HG03108 (cell line): ENCODE measurements at regions not wholly inside any gene's neighbourhood (a gene's known extent, or its start where the extent isn't known, plus 50 kb on each side); places are given as distances from the start of the nearest gene placed in this dataset.

Experiments
- ATAC-seq: cut with Tn5 transposase; IDR thresholded peaks from one replicate; pipeline ENCODE4 v1.9.1; 2021; ENCODE audit warnings: moderate library complexity; ENCODE audit not compliant: unreplicated experiment

DNA sequence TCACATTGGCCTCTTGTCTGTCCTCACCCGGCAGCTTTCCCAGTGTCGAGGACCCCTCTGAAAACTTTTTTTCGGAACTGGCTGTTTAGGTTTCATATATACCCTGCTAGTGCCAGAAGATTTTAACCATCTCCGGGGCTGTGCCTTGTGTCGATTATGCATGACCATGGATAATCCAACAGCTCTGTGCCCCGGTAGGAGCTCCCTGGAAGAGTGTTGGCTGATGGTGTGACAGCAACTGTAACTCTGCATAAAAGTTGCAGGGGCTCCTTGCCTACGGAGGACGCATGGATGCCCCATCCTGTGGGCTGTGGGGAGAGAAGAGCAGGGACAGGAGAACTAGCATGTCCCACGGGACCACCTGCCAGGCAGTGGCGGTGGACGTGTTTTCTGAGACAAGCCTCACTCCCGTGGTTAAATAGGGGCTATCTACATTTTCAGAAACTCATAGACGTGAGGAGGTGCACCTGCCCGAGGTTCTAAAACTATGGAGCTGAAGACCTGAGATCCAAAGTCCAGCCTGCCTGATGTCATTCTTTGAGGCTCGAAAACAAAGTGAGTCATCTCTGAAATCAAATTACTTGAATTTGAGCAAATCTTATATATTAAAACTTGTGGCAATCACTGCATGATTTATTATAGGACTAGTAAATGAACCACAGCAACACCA is 437.2 kb upstream of the HS6ST1 start:
- ATAC-seq: no peak

DNA sequence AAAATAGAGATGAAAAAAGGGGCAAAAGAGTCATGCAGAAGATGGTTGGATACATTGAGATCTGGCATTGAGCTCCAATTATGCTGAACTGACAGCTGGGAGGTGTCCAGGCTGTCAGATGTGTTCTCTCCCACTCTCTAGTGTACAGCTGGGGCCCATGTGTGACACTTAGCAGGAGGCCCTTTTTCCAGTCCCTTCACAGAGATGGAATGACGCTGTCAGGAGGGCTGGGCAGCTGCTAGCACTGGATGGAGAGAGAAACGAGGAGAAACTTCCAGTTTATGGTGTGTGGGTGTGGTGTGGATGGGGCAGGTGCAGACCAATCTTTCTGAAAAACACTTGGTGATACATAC is 437.7 kb upstream of the HS6ST1 start:
- no peak for ATAC-seq

DNA sequence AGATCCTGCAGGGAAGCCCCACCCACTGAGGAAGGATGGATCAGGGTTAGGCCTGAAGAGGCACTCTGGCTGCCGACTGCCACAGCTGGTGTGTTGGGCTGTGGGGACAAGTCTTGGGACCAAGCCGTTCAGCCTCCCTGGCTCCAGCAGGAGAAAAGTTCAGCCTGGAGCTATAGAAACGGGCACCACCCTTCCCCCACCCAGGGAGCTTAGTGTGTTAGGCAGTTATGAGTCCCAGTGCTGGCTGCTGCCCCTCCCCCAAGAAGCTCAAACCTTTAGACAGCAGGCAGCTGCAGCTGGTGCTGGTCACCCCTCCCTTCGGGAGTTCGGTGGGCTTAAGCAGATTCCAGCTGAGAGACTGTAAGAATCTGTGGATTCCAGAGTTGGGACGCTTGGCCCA is 447.1 kb upstream of the HS6ST1 start:
- ATAC-seq: no peak

DNA sequence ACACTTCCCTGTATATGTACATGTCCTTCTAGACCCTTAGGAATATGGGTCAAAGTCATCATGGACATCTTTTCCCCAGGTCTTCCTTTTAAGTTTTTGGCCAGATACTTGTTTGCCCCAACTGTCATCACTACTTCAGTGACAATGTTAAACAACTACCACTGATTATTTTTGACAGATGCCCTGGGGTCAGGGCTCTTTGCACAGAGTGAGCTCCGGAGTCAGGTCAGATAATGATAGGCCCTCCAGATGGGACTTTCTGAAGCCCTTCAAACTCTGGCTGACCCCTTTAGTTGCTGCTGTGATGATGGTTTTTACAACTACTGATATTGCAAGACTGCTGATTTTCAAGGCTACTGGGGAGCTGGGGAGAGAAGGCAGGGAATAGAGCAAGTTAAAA is 449.4 kb upstream of the HS6ST1 start:
- no peak for ATAC-seq

DNA sequence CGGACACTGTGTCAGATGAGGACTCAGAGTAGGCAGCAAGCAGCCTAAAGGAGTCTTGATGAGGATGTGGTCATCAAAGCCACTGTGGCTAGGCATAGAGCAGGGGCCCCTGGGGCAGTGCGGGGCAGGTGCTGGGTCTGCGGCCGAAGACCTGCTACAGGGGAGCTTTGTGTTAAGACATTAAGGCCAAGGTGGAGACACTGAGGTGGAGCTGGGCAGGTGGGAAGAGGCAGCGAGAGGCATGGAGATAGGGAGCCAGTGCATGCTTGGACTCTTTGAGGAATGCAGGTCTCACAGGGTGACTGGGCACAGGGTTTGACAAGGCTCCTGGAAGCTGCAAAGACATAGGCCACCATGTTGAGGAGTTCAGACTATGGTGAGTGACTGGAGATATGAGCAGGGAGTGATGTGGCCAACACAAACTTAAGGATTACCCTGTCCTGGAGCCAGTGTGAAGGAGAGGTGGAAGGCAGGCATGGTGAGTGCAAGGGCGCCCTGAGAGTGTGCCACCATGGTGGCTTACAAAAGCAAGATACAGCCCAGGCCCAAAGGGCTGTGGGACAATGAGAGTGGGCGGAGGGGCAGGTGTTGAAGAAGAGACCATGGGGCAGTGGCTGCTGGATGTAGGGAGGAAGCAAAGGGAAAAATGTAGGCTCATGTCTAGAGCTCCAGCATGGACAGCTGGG is 450.9 kb upstream of the HS6ST1 start:
- no peak for ATAC-seq

DNA sequence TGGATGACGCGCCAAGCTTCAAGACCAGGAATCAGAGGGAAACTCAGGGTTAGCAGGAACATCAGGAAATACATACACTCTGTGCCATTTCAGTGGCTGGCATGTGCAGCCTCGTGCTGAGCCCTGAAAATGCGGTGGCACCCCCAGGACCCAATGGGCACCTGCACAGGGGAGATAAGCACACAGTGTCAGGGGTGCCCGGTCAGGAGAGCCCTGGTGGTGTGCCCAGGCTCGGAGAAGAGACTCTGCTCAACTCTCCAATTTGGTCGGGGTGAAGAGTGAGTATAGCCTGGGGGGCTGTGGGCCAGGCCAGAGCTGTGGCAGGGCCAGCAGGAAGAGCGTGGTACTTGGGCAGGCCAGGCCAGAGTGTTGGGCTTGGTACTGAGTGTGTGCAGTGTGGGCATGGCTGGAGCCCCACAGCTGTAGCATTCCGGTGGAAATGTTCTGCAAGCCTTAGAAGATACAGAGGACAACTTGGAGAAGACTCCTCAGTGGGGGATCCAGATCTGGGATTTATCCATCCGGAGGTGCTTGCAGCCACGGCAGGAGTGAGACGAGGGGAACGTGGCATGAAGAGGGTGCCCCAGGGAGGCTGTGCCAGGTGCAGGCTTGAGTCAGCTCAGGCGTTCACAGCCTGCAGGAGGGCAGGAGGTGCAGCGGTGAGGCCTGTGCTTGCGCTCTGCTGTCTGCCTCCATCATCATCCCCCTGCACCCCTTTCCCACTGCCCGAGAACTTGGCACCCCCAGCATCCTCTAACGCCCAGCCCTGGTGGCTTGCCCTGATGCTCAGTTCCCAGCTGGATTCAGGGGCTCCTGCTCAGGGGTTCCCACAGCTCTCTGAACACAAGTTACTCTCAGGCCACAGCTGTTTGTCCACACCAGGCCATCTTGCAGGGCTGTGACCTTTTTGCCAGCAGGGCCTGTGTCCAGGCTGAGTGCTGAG is 451.7 kb upstream of the HS6ST1 start:
- ATAC-seq: no peak

DNA sequence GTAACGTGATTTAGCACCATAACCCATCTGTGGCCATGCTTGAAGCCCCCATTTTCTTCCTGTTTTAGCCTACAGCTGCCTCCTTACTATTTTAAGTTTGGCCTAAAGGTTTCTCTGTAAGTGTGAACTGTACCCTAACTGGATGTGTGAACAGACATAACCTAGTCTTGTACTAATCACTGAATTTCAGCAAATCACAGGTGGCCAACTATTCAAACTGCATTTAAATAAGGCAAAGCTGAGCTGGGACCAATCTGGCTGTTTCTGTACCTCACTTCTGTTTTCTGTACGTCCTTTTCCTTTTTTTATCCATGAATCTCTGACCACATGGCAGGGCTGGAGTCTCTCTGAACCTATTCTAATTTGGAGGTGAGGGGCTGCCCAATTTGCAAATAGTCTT is 452.7 kb upstream of the HS6ST1 start:
- no peak for ATAC-seq

DNA sequence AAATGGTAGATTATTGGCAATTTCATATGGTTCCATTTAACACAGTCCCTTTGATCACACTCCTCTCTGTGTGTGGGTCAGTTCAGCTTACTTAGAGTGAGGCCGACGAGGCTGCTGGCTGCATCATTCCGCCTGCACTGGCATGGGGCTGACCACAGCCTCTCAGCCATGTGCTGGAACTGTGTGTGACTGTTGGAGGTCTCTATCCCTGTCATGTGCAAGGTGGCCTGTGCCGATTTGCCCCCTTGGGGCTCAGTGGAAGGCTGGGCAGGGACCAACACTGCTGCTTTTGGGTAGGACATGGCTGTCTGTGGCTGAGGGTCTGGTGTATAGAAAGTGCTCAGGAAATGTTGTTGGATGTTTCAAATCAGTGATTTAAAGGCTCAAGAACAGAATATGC is 454.0 kb upstream of the HS6ST1 start:
- ATAC-seq: no peak

DNA sequence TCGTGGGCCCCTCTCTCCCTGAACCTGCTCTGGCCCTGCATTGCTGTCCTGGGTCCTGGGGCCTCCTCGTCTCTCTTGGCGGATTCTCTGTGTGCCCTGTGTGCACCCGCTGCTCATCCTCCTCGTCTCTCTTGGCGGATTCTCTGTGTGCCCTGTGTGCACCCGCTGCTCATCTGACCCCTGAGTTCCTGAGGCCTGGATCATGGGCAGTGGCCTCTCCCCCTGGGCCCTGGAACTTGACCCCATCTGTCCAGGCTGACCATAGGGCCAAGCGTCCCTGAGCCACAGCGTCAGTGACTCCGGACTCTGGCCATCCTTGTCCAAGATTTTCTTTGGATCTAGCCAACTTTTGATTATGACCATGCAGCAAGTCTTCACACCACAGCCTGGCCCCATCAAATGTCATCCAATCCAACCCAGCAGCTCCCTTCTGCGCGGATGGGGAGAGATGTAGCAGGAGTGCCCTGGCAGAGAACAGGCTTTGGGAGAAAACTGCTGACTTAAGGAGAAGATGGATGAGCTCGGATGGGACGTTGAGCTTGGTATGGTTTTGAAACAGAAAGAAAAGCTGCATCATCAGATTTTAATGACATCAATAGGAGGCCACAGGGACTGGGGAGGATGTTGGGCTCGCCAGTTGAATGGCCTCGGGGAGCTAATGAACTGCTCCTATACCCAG is 455.1 kb upstream of the HS6ST1 start:
- no peak for ATAC-seq

DNA sequence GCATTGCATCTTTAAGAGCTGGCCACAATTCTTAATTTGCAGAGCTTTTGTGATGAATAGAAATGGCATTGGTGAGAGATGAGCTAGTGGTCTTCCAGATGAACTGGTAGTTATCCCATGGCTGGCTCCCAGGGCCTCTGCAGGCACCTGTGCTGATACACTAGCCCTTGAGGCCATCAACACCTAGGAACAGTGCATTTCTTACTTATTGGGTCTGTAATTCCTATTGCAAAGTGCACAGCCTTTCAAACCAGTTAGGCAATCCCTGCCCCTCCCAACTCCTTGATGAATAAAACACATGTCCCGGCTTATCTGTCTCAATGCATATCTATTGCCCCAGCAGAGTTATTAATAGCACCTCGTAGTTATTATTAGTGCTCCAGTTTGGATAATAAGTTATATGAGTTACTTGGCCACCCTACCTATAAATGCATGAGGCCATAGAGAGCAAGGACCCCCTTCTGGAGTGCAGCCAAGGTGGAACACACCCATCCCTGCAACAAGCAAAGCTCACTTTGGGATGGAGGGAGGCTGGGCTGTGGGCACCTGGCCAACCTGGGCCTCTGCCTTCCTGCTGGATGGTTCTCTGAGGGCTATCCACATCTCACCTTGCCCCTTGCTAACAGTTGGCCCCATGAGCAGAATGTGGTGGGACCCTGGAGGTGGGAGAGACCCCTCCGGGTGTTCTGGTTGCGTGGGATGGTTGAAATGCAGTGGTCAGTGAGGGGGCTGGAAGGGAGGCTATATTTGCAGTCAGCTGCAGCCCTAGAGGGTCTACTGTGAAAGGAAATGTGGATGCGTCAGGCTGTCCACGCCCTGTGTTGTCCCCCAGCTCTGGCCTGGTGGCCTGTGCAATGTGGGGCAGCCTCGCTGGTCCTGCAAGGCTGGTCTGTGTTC is 455.9 kb upstream of the HS6ST1 start:
- ATAC-seq: no peak

DNA sequence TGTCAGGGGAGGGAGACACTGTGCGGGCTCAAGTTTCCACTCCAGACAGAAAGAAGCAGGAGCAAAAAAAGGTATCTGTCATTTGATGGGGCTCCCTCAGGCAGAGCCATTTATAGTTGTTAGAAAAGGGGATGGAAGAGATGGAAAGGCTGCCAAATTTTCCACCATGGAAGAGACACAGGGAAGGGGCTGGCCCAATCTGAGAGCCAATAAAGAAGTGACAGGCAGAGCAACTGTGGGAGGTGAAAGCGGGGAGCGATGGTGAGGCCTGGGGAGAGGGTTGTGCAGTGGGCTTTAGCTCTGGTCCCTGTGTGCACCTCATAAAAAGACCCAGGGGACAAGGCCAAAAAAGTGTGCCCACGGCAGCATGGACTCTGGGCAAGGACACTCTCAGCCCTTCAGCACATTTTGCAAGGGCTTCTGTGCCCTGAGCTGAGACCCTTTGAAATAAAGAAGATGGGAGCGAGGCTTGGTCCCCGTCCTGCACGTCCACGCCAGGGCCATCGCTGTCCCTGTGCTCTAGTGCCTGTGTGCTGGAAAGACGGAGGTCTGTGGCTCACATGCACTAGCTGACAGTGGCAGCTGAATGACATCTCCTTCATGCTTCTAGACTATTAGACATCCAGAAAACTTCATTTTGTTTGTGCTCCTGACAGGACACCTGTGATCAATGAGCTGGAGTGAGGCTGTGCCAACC is 456.7 kb upstream of the HS6ST1 start:
- no peak for ATAC-seq

DNA sequence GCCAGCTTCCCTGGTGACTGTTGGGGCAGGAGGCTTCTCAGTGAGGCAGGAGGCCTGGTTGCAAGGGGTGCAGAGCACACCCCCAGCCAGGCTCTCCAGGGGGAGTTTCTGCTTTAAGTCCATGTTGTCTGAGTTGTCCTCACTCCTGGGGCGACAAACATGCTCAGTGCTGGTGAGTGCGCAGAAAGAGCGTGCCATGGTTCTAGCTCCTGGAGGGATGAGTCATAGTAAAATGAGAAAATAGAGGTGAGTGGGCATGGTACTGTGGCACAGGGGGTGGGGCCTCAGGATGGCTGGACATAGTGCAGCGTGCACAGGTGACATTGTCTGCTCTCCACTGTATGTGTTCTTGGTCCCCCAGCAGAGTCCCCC is 457.2 kb upstream of the HS6ST1 start:
- no peak for ATAC-seq

DNA sequence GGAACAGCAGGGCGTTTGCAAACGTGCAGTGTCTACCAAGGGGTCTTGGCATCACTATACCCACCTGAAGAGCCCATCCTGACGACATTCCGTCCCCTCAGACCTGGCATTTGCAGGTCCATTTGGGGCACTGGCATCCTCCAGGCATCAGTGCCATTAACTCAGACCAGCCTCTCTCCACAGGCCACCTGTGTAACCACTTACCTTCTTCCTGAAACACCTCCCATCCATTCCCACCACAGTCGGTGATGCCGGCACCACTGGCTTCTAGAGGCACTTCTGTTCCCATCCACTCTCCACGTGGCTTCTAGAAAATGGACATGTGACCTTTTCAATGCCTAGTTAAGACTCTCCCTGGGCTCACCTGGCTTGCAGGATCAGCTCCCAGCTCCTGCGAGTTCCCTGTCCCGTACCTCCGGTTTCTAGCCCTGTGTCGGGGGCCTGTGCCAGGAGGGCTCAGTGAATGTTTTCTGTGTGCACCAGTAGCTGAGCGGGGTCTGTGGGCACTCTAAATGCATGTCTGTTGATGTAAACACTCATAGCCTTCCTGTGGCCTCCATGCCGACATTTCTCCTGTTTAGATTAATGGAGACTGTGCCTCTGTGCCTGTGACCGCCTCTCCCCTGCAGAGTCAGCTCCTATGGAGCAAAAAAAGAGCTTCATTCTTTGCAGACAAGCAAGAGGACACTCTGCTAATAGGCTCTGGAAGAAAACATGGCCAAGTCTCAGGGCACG is 458.0 kb upstream of the HS6ST1 start:
- ATAC-seq: no peak

DNA sequence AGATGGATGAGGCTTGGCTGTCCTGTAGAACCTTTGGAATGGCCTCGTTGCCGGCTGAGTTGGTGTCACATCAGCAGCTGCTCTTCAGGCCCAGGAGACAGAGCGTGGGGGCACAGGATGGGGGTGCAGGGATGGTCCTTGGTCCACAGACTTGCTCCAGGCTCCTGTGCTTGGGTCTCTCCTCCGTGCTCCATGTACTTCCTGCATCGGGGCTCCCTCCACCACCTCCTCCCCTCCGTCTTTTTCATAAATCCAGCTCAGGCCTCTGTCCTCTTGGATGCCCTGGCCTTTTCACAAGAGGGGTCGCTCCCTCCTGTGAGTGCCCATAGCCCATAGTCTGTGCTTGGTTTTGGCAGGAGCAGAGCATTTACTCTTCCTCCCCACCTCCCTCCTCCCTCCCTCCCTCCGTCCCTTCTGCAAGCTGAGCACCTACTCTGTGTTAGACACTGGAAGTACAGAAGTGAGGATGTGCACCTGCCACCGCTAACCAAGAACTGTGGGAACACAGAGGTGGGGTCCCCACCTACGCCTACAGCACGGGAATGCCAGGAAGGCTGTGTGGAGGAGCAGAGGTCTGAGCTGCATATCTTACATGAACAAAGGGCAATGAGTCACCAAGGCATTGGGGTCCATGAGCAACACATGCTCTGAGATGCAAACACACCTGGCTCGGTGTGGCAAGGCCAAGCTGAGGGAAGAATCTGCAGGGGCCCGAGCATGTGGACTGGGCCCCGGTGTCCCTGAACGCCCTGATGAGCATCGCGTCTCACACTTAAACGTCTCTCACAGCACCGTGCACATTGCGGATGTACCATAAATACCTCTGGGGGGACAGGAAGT is 458.7 kb upstream of the HS6ST1 start:
- ATAC-seq: no peak

DNA sequence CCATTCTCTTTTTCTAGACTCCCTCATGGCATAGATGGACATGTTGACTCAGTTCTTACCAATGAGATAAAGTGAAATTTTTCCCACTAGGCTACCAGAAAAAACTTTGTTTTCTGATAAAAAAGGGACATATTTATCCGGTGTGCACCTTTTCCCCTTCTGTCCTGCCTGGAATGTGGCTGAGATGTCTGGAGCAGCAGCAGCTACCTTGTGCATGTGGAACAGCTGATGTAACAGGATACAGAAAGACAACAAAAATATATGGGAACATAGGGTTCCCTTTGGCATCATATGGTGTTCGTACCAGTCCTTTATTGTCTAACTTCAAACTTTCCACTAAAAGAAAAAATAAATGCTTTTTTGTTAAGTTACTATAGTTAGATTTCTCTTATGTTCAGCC is 460.2 kb upstream of the HS6ST1 start:
- ATAC-seq: no peak

DNA sequence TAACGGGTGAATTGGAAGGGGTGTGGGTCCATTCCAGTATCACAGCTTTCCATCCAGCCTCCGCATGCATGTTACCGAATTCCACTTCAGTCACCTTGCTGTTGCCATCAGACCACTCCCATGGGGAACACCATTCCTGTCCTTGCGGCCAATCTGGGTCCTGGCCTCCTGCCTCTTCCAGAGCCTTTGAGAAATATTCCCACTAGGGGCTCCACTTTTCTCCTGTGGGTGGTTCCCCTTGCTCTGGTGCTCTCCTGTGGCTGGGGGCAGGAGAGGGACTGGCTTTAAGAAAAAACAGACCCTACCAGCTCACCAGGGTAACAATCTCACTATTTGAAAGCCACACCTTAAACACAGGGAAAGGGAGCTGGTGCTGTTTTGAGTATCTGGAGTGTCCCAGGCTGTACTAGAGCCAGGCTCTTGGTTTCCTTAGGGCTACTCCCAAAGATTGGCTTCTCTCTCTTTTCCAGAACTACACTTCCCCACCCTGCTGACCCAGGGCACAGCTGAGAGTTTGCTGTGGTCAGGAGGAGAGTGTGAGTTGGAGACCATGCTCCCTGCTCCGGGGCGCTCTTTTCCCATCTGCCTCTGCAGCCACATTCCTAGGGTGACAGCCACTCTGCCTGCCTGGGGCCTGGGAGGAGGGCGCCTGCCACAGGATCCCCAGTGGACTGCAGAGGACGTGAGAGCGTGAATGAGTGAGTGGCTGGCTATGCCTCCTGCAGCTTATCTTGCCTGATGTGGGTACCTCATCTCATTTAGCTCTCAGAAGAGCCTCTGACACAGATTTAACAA is 460.8 kb upstream of the HS6ST1 start:
- ATAC-seq: no peak

DNA sequence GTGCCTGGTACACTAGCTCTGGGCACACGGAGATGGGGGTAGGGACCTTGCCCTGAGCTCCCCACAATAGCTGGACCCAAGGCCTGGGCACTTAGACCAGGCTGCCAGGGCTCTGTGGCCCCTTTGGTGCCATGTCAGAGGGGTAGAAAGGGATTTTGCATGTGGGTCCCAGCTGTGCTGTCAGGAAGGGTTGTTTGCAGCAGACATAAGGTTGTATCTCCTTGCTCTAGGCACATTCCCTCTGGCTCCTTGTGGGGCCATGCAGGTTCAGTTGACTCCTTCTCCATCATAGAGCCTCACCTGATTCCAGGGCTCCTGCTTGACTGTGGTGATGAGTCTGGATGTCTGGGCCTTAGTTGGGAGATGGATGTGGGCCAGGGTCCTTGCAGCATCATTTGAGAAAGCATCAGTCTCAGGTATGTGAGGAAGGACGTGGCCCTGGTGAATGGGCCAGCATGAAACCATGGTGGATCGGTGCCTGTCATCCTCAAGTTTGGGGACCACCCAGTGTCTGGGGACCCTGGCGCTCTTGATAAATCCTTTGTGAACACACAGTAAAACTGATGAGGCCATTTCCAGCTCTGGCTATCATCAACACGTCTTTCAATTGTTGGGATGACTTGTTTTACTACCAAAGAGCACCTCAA is 461.9 kb upstream of the HS6ST1 start:
- ATAC-seq: no peak
